ENCODE measurements at regions not wholly inside any gene's neighbourhood (a gene's known extent, or its start where the extent isn't known, plus 50 kb on each side); places are given as distances from the start of the nearest gene placed in this dataset.

GRCh38 chr10:10516346-10517130, 501.1 kb upstream of the CELF2 start:
- TF ChIP-seq CTCF (IDR thresholded peaks at IDR 0.05) (no peak), EZH2 (IDR thresholded peaks at IDR 0.05) (no peak), EZH2phosphoT487 (IDR thresholded peaks at IDR 0.05) (no peak)

All from neural progenitor cell (in vitro differentiated cells).